Calu3 (cell line): ENCODE measurements at regions not wholly inside any gene's neighbourhood (a gene's known extent, or its start where the extent isn't known, plus 50 kb on each side); places are given as distances from the start of the nearest gene placed in this dataset.

Source experiments
- BruUV-seq: library from RNA; stranded (reverse); fragments of 400-500 nt; replicated peaks from 2 replicates; lab custom pipeline; 2021; lab: Mats Ljungman, UMichigan
- CTCF ChIA-PET: fragments of 300-600 bp; sonication (Branson Sonifier 250); formaldehyde crosslinking; loops from one replicate; lab custom pipeline; 2022; ENCODE audit warnings: antibody characterized with exemption; lab: Charles Lee
- DNase-seq: peaks from one replicate; pipeline ENCODE4 v3.0.0; 2022
- H3K27ac Mint-ChIP-seq: one replicate; pipeline ENCODE4 v1.8.0; 2022; ENCODE audit warnings: mixed read lengths; ENCODE audit not compliant: unreplicated experiment
- H3K27me3 Mint-ChIP-seq: one replicate; pipeline ENCODE4 v1.8.0; 2022; ENCODE audit warnings: mixed read lengths; ENCODE audit not compliant: unreplicated experiment
- H3K36me3 Mint-ChIP-seq: one replicate; pipeline ENCODE4 v1.8.0; 2022; ENCODE audit warnings: mild to moderate bottlenecking, moderate library complexity, mixed read lengths; ENCODE audit not compliant: insufficient read depth, unreplicated experiment
- H3K4me1 Mint-ChIP-seq: one replicate; pipeline ENCODE4 v1.8.0; 2022; ENCODE audit warnings: mild to moderate bottlenecking, low read depth, mixed read lengths; ENCODE audit not compliant: unreplicated experiment
- H3K4me3 Mint-ChIP-seq: one replicate; pipeline ENCODE4 v1.8.0; 2022; ENCODE audit warnings: mild to moderate bottlenecking, low read depth, moderate library complexity, mixed read lengths; ENCODE audit not compliant: unreplicated experiment
- H3K9me3 Mint-ChIP-seq: one replicate; pipeline ENCODE4 v1.8.0; 2022; ENCODE audit warnings: low read depth, mixed read lengths; ENCODE audit not compliant: unreplicated experiment
- CTCF ChIP-seq: fragments of 200-600 bp; IDR thresholded peaks from one replicate; pipeline ENCODE4 v1.8.0; 2022; ENCODE audit warnings: antibody characterized with exemption; ENCODE audit not compliant: unreplicated experiment
- intact Hi-C: fragments of 100-400 bp; cut with micrococcal nuclease; formaldehyde crosslinking; loops from one replicate; pipeline ENCODE4 v1.10.0; 2022; ENCODE audit not compliant: unreplicated experiment

- intact Hi-C loops = no loop called here
- no peak overlapping the region for H3K27ac Mint-ChIP-seq
- H3K36me3 Mint-ChIP-seq = no peaks in the 10 kb centered on the region
- H3K9me3 Mint-ChIP-seq = peaks cover 2% of the 10 kb centered on the region
- no peak overlapping the region for H3K4me3 Mint-ChIP-seq
- DNase-seq = no peak
- CTCF ChIA-PET = no interaction called here
- H3K27me3 Mint-ChIP-seq = peaks cover 87% of the 10 kb centered on the region
- no peak for TF ChIP-seq CTCF
- no peaks in the 10 kb centered on the region for H3K4me1 Mint-ChIP-seq
- BruUV-seq = no TSS peak
These were observed 62.8 kb upstream of the APCDD1L start for GRCh38 chr20:58577871-58578598.

GRCh38 chr20:58577139-58577806, 62.1 kb upstream of the APCDD1L start:
- H3K4me3 Mint-ChIP-seq = no peak overlapping the region
- no peaks in the 10 kb centered on the region for H3K9me3 Mint-ChIP-seq
- intact Hi-C loops = no loop called here
- H3K27me3 Mint-ChIP-seq = peaks cover 87% of the 10 kb centered on the region
- H3K27ac Mint-ChIP-seq = no peak overlapping the region
- H3K36me3 Mint-ChIP-seq = no peaks in the 10 kb centered on the region
- no peak for TF ChIP-seq CTCF
- no peaks in the 10 kb centered on the region for H3K4me1 Mint-ChIP-seq
- no TSS peak for BruUV-seq
- DNase-seq = no peak
- CTCF ChIA-PET = no interaction called here

- no peak for DNase-seq
- H3K9me3 Mint-ChIP-seq = no peaks in the 10 kb centered on the region
- no peak overlapping the region for H3K4me3 Mint-ChIP-seq
- intact Hi-C loops = no loop called here
- H3K27me3 Mint-ChIP-seq = peaks cover 87% of the 10 kb centered on the region
- no peaks in the 10 kb centered on the region for H3K36me3 Mint-ChIP-seq
- H3K27ac Mint-ChIP-seq = no peak overlapping the region
- no TSS peak for BruUV-seq
- CTCF ChIA-PET = no interaction called here
- no peak for TF ChIP-seq CTCF
- no peaks in the 10 kb centered on the region for H3K4me1 Mint-ChIP-seq
These were observed 61.4 kb upstream of the APCDD1L start for GRCh38 chr20:58576603-58576970.

GRCh38 chr20:58575776-58576602, 60.8 kb upstream of the APCDD1L start:
- BruUV-seq = no TSS peak
- CTCF ChIA-PET = interaction anchor here (0.6 to 0.7 kb wide), 3 partner anchors 12 to 135 kb away, joined by 3 to 5 read pairs (median 5); no protein-coding TSS in a partner anchor
- peaks cover 87% of the 10 kb centered on the region for H3K27me3 Mint-ChIP-seq

More at GRCh38 chr20:58575776-58576602, 60.8 kb upstream of the APCDD1L start:
- H3K9me3 Mint-ChIP-seq = no peaks in the 10 kb centered on the region
- no peaks in the 10 kb centered on the region for H3K36me3 Mint-ChIP-seq
- no peak for TF ChIP-seq CTCF
- H3K27ac Mint-ChIP-seq = no peak overlapping the region
- intact Hi-C loops = no loop called here
- DNase-seq = no peak
- H3K4me3 Mint-ChIP-seq = no peak overlapping the region
- no peaks in the 10 kb centered on the region for H3K4me1 Mint-ChIP-seq
